ENCODE measurements at regions not wholly inside any gene's neighbourhood (a gene's known extent, or its start where the extent isn't known, plus 50 kb on each side); places are given as distances from the start of the nearest gene placed in this dataset.

- TF ChIP-seq CTCF (IDR thresholded peaks at IDR 0.05; ENCODE audit: extremely low read depth in 1 of 2, insufficient read depth in 1 of 2, low read depth in 1 of 2, low read length in 2 of 2) (no peak), MYC (IDR thresholded peaks at IDR 0.05; ENCODE audit: low read depth, low read length) (no peak), POLR2A (IDR thresholded peaks at IDR 0.05; ENCODE audit: low read depth, low read length) (no peak), MAX (IDR thresholded peaks at IDR 0.05; ENCODE audit: insufficient read depth, insufficient read length) (no peak), POLR2AphosphoS5 (IDR thresholded peaks at IDR 0.05; ENCODE audit: insufficient read depth, low read depth, low read length) (no peak), EZH2 (IDR thresholded peaks at IDR 0.05; ENCODE audit: borderline replicate concordance, low read depth, low read length, severe bottlenecking) (no peak), JUN (IDR thresholded peaks at IDR 0.05; ENCODE audit: borderline replicate concordance, insufficient read depth, insufficient read length, low read depth) (no peak), FOS (IDR thresholded peaks at IDR 0.05; ENCODE audit: borderline replicate concordance, insufficient read depth, low read length) (no peak), GATA2 (IDR thresholded peaks at IDR 0.05; ENCODE audit: insufficient read depth, insufficient read length, low read depth, low read length) (no peak)
Measured at GRCh38 chr2:13104723-13105122, 388.0 kb downstream of the TRIB2 start.

Measured in endothelial cell of umbilical vein (primary cell).